WTC11 (cell line): ENCODE measurements at regions not wholly inside any gene's neighbourhood (a gene's known extent, or its start where the extent isn't known, plus 50 kb on each side); places are given as distances from the start of the nearest gene placed in this dataset.

Experiments used
- ATAC-seq: fragments of 200-7000 bp; cut with Tn5 transposase; 2 replicates; pipeline ENCODE4 v1.10.0; 2021; ENCODE audit warnings: mild to moderate bottlenecking, moderate library complexity
- CTCF ChIA-PET: fragments of 300-600 bp; sonication (Branson Sonifier 250); formaldehyde crosslinking; loops from one replicate; lab custom pipeline; 2021; ENCODE audit warnings: antibody characterized with exemption; lab: Charles Lee
- POLR2A ChIA-PET: fragments of 350-600 bp; sonication (Branson Sonifier 250); formaldehyde crosslinking; loops from one replicate; lab custom pipeline; 2021; ENCODE audit warnings: antibody characterized with exemption; lab: Charles Lee
- DNase-seq: peaks from one replicate; pipeline ENCODE4 v3.0.0; 2021; ENCODE audit warnings: low spot score
- H3K27ac Mint-ChIP-seq: 2 replicates; pipeline ENCODE4 v1.8.0; 2021; ENCODE audit warnings: mixed read lengths
- H3K27me3 Mint-ChIP-seq: 2 replicates; pipeline ENCODE4 v1.8.0; 2021; ENCODE audit warnings: low read depth, mild to moderate bottlenecking, moderate library complexity, mixed read lengths
- H3K36me3 Mint-ChIP-seq: 2 replicates; pipeline ENCODE4 v1.8.0; 2021; ENCODE audit warnings: mixed read lengths
- H3K4me1 Mint-ChIP-seq: 2 replicates; pipeline ENCODE4 v1.8.0; 2022; ENCODE audit warnings: mixed read lengths
- H3K4me3 Mint-ChIP-seq: 2 replicates; pipeline ENCODE4 v1.8.0; 2021; ENCODE audit warnings: mild to moderate bottlenecking, moderate library complexity, mixed read lengths
- H3K9me3 Mint-ChIP-seq: 2 replicates; pipeline ENCODE4 v1.8.0; 2021; ENCODE audit warnings: mixed read lengths
- CBFB ChIP-seq: sonication (generic); formaldehyde crosslinking; IDR thresholded peaks from 2 replicates; pipeline ENCODE4 v1.8.1; 2022; ENCODE audit warnings: mild to moderate bottlenecking, low read depth, missing genetic modification reagents
- EMX1 ChIP-seq: fragments of 250-450 bp; sonication (Bioruptor Pico); IDR thresholded peaks from 2 replicates; pipeline ENCODE4 v1.8.0; 2021; ENCODE audit warnings: mild to moderate bottlenecking
- FOXJ3 ChIP-seq: sonication (generic); formaldehyde crosslinking; IDR thresholded peaks from 2 replicates; pipeline ENCODE4 v1.9.0; 2021; ENCODE audit warnings: missing genetic modification reagents, mild to moderate bottlenecking, borderline replicate concordance
- FOXK1 ChIP-seq: sonication (generic); formaldehyde crosslinking; IDR thresholded peaks from 2 replicates; pipeline ENCODE4 v1.8.0; 2022; ENCODE audit warnings: mild to moderate bottlenecking, moderate library complexity, missing genetic modification reagents
- GABPB1 ChIP-seq: sonication (generic); formaldehyde crosslinking; IDR thresholded peaks from 2 replicates; pipeline ENCODE4 v1.8.1; 2023; ENCODE audit warnings: mild to moderate bottlenecking, missing genetic modification reagents
- GRHL2 ChIP-seq: fragments of 250-450 bp; sonication (Bioruptor Pico); IDR thresholded peaks from 2 replicates; pipeline ENCODE4 v1.8.0; 2022; ENCODE audit warnings: mild to moderate bottlenecking, moderate library complexity; ENCODE audit not compliant: insufficient replicate concordance, severe bottlenecking
- IRF2 ChIP-seq: sonication (generic); formaldehyde crosslinking; IDR thresholded peaks from 2 replicates; pipeline ENCODE4 v1.8.0; 2022; ENCODE audit warnings: low read depth, missing genetic modification reagents, borderline replicate concordance
- JUN ChIP-seq: sonication (generic); formaldehyde crosslinking; IDR thresholded peaks from 2 replicates; pipeline ENCODE4 v1.8.0; 2023; ENCODE audit warnings: mild to moderate bottlenecking, missing genetic modification reagents
- MXD4 ChIP-seq: fragments of 250-450 bp; sonication (Bioruptor Pico); IDR thresholded peaks from 2 replicates; pipeline ENCODE4 v1.8.0; 2021; ENCODE audit warnings: mild to moderate bottlenecking, moderate library complexity, borderline replicate concordance
- NFE2L1 ChIP-seq: sonication (generic); formaldehyde crosslinking; IDR thresholded peaks from 2 replicates; pipeline ENCODE4 v1.8.1; 2023; ENCODE audit warnings: missing genetic modification reagents
- NR2C2 ChIP-seq: sonication (generic); formaldehyde crosslinking; IDR thresholded peaks from 2 replicates; pipeline ENCODE4 v1.8.0; 2022; ENCODE audit warnings: mild to moderate bottlenecking, missing genetic modification reagents
- RORB ChIP-seq: fragments of 250-450 bp; sonication (Bioruptor Pico); IDR thresholded peaks from 2 replicates; pipeline ENCODE4 v1.9.0; 2021; ENCODE audit warnings: mild to moderate bottlenecking
- SOX15 ChIP-seq: fragments of 250-450 bp; sonication (Bioruptor Pico); IDR thresholded peaks from 2 replicates; pipeline ENCODE4 v1.9.0; 2021; ENCODE audit warnings: mild to moderate bottlenecking
- TEAD4 ChIP-seq: sonication (generic); formaldehyde crosslinking; IDR thresholded peaks from 2 replicates; pipeline ENCODE4 v1.8.0; 2022; ENCODE audit warnings: mild to moderate bottlenecking, missing genetic modification reagents
- ZNF121 ChIP-seq: sonication (generic); formaldehyde crosslinking; IDR thresholded peaks from 2 replicates; pipeline ENCODE4 v1.8.0; 2023; ENCODE audit warnings: missing genetic modification reagents
- ZNF396 ChIP-seq: fragments of 250-450 bp; sonication (Bioruptor Pico); IDR thresholded peaks from 2 replicates; pipeline ENCODE4 v1.8.0; 2021; ENCODE audit warnings: mild to moderate bottlenecking, moderate library complexity, borderline replicate concordance
- ZNF423 ChIP-seq: fragments of 250-450 bp; sonication (Bioruptor Pico); IDR thresholded peaks from 2 replicates; pipeline ENCODE4 v2.1.2; 2022; ENCODE audit warnings: mild to moderate bottlenecking, moderate library complexity
- TF ChIP-seq, protein P1 (sequence below): sonication (generic); formaldehyde crosslinking; IDR thresholded peaks from 2 replicates; pipeline ENCODE4 v1.8.1; 2022; ENCODE audit warnings: mild to moderate bottlenecking, missing genetic modification reagents, moderate library complexity, borderline replicate concordance
- TF ChIP-seq, protein P2 (sequence below): sonication (generic); formaldehyde crosslinking; IDR thresholded peaks from 2 replicates; pipeline ENCODE4 v1.8.0; 2023; ENCODE audit warnings: mild to moderate bottlenecking, missing genetic modification reagents
- TF ChIP-seq, protein P3 (sequence below): sonication (generic); formaldehyde crosslinking; IDR thresholded peaks from 2 replicates; pipeline ENCODE4 v1.8.1; 2023; ENCODE audit warnings: mild to moderate bottlenecking, missing genetic modification reagents
- TF ChIP-seq, protein P4 (sequence below): sonication (generic); formaldehyde crosslinking; IDR thresholded peaks from 2 replicates; pipeline ENCODE4 v1.8.0; 2023; ENCODE audit warnings: missing genetic modification reagents
- TF ChIP-seq, protein P5 (sequence below): sonication (generic); formaldehyde crosslinking; IDR thresholded peaks from 2 replicates; pipeline ENCODE4 v1.8.1; 2022; ENCODE audit warnings: low read depth, missing genetic modification reagents, borderline replicate concordance
- TF ChIP-seq, protein P6 (sequence below): sonication (generic); formaldehyde crosslinking; IDR thresholded peaks from 2 replicates; pipeline ENCODE4 v1.8.1; 2023; ENCODE audit warnings: mild to moderate bottlenecking, missing genetic modification reagents

DNA sequence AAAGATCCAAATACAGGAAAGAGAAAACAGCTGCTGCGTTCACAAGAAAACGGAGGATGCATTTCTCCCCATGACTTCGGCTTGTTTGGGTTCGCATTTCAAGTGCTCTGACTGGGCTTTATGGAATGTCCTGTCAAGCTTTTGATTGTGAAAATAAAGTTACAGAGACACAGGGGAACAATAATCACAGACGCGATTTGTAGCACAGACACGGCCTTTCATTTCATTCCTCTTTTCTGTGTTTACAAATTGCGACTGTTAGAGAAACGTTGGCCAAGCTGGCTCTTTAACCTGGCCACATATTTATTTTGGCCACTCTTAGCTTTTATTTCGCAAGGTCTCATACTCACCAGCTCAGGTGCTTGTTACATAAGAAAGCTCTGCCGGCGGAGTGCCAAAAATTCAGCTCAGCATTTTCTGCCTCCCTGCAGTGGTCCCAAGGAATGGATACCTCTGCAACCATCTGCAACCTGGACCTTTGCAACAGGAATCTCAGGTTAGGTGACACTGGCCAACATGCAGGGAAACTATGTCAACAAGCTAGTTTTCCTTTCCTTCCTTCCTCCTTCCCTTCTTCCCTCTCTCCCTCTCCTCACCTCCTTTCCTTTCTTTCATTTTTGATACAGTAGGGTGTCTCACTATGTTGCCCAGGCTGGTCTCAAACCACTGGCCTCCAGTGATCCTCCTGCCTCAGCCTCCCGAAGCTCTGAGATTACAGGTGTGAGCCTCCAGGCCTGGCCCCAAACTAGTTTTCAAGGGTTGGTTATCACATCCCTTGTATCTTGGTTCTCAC, 58.2 kb upstream of the SLC45A1 start:
- no peaks in the 10 kb centered on the region for H3K27me3 Mint-ChIP-seq
- no peak overlapping the region for H3K4me3 Mint-ChIP-seq
- ATAC-seq = no peak; the same call in 1 of the 2 replicates
- peaks cover 39% of the 10 kb centered on the region for H3K4me1 Mint-ChIP-seq
- CTCF ChIA-PET = interaction anchor here (0.7 to 2.5 kb wide), 3 partner anchors 54 to 284 kb away, joined by 3 to 8 read pairs (median 4); no protein-coding TSS in a partner anchor
- peaks cover 3% of the 10 kb centered on the region; the same call in 1 of the 2 replicates for H3K36me3 Mint-ChIP-seq
- peaks cover 13% of the 10 kb centered on the region for H3K9me3 Mint-ChIP-seq
- TF ChIP-seq ZNF396 (no peak), FOXJ3 (CRISPR knock-in tag) (no peak), ZNF121 (CRISPR knock-in tag) (peak; percentile 98), GABPB1 (CRISPR knock-in tag) (peak; percentile 57; the same call in 1 of the 2 replicates), TEAD4 (no peak), NFE2L1 (CRISPR knock-in tag) (no peak), FOXK1 (CRISPR knock-in tag) (no peak), IRF2 (no peak), CBFB (CRISPR knock-in tag) (no peak), JUN (CRISPR knock-in tag) (no peak)
- TF ChIP-seq, protein P1, sequence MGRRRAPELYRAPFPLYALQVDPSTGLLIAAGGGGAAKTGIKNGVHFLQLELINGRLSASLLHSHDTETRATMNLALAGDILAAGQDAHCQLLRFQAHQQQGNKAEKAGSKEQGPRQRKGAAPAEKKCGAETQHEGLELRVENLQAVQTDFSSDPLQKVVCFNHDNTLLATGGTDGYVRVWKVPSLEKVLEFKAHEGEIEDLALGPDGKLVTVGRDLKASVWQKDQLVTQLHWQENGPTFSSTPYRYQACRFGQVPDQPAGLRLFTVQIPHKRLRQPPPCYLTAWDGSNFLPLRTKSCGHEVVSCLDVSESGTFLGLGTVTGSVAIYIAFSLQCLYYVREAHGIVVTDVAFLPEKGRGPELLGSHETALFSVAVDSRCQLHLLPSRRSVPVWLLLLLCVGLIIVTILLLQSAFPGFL = no peak
- TF ChIP-seq, protein P2, sequence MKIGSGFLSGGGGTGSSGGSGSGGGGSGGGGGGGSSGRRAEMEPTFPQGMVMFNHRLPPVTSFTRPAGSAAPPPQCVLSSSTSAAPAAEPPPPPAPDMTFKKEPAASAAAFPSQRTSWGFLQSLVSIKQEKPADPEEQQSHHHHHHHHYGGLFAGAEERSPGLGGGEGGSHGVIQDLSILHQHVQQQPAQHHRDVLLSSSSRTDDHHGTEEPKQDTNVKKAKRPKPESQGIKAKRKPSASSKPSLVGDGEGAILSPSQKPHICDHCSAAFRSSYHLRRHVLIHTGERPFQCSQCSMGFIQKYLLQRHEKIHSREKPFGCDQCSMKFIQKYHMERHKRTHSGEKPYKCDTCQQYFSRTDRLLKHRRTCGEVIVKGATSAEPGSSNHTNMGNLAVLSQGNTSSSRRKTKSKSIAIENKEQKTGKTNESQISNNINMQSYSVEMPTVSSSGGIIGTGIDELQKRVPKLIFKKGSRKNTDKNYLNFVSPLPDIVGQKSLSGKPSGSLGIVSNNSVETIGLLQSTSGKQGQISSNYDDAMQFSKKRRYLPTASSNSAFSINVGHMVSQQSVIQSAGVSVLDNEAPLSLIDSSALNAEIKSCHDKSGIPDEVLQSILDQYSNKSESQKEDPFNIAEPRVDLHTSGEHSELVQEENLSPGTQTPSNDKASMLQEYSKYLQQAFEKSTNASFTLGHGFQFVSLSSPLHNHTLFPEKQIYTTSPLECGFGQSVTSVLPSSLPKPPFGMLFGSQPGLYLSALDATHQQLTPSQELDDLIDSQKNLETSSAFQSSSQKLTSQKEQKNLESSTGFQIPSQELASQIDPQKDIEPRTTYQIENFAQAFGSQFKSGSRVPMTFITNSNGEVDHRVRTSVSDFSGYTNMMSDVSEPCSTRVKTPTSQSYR (CRISPR knock-in tag) = no peak
- TF ChIP-seq, protein P3, sequence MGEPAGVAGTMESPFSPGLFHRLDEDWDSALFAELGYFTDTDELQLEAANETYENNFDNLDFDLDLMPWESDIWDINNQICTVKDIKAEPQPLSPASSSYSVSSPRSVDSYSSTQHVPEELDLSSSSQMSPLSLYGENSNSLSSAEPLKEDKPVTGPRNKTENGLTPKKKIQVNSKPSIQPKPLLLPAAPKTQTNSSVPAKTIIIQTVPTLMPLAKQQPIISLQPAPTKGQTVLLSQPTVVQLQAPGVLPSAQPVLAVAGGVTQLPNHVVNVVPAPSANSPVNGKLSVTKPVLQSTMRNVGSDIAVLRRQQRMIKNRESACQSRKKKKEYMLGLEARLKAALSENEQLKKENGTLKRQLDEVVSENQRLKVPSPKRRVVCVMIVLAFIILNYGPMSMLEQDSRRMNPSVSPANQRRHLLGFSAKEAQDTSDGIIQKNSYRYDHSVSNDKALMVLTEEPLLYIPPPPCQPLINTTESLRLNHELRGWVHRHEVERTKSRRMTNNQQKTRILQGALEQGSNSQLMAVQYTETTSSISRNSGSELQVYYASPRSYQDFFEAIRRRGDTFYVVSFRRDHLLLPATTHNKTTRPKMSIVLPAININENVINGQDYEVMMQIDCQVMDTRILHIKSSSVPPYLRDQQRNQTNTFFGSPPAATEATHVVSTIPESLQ (CRISPR knock-in tag) = no peak
- no peak for DNase-seq
- H3K27ac Mint-ChIP-seq = peak overlapping the region; percentile 94
- POLR2A ChIA-PET = interaction anchor here (0.6 kb wide), 1 partner anchor 553 kb away, joined by 3 read pairs; no protein-coding TSS in a partner anchor

DNA sequence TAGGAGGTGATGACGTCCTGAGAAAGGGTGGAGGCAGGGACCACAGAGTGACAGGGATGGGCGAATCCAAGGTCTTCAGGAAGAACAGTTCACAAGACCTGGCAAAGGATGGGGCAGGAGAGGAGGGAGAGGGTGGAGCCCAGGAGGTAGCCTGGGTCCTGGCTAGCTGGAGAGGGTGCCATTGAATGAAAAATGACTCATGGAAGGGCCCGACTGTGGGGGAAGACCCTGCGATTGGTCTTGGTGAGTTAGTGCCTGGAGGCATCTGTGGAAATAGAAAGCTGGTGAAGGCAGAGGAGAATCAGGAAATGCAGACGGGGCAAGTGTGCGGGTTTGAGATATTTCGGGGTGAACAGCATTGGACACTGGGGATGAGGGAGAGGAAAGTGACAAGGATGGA, 60.3 kb upstream of the SLC45A1 start:
- CTCF ChIA-PET = interaction anchor here (0.6 to 1.9 kb wide), 2 partner anchors 57 to 1537 kb away, joined by 3 to 6 read pairs; no protein-coding TSS in a partner anchor
- no peaks in the 10 kb centered on the region for H3K27me3 Mint-ChIP-seq
- POLR2A ChIA-PET = interaction anchor here (0.9 kb wide), 1 partner anchor 231 kb away, joined by 5 read pairs; no protein-coding TSS in a partner anchor
- H3K27ac Mint-ChIP-seq = peak overlapping the region; percentile 39
- H3K9me3 Mint-ChIP-seq = peaks cover 13% of the 10 kb centered on the region
- DNase-seq (no peak), ATAC-seq (no peak)
- H3K36me3 Mint-ChIP-seq = peaks cover 3% of the 10 kb centered on the region; the same call in 1 of the 2 replicates
- peaks cover 32% of the 10 kb centered on the region for H3K4me1 Mint-ChIP-seq
- TF ChIP-seq, protein P4, sequence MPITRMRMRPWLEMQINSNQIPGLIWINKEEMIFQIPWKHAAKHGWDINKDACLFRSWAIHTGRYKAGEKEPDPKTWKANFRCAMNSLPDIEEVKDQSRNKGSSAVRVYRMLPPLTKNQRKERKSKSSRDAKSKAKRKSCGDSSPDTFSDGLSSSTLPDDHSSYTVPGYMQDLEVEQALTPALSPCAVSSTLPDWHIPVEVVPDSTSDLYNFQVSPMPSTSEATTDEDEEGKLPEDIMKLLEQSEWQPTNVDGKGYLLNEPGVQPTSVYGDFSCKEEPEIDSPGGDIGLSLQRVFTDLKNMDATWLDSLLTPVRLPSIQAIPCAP (CRISPR knock-in tag) = no peak
- no peak for TF ChIP-seq NR2C2 (CRISPR knock-in tag)
- TF ChIP-seq, protein P5, sequence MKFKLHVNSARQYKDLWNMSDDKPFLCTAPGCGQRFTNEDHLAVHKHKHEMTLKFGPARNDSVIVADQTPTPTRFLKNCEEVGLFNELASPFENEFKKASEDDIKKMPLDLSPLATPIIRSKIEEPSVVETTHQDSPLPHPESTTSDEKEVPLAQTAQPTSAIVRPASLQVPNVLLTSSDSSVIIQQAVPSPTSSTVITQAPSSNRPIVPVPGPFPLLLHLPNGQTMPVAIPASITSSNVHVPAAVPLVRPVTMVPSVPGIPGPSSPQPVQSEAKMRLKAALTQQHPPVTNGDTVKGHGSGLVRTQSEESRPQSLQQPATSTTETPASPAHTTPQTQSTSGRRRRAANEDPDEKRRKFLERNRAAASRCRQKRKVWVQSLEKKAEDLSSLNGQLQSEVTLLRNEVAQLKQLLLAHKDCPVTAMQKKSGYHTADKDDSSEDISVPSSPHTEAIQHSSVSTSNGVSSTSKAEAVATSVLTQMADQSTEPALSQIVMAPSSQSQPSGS (CRISPR knock-in tag) = no peak
- no peak for TF ChIP-seq EMX1 (CRISPR knock-in tag)
- TF ChIP-seq SOX15 = no peak
- TF ChIP-seq ZNF423 (CRISPR knock-in tag) = no peak
- TF ChIP-seq ZNF396 = no peak
- no peak for TF ChIP-seq GRHL2 (CRISPR knock-in tag)
- TF ChIP-seq, protein P6, sequence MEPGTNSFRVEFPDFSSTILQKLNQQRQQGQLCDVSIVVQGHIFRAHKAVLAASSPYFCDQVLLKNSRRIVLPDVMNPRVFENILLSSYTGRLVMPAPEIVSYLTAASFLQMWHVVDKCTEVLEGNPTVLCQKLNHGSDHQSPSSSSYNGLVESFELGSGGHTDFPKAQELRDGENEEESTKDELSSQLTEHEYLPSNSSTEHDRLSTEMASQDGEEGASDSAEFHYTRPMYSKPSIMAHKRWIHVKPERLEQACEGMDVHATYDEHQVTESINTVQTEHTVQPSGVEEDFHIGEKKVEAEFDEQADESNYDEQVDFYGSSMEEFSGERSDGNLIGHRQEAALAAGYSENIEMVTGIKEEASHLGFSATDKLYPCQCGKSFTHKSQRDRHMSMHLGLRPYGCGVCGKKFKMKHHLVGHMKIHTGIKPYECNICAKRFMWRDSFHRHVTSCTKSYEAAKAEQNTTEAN (CRISPR knock-in tag) = no peak
- no peak for TF ChIP-seq RORB (CRISPR knock-in tag)
- no peak for TF ChIP-seq MXD4 (CRISPR knock-in tag)
- H3K4me3 Mint-ChIP-seq = no peak overlapping the region
